A673 (cell line): ENCODE measurements at regions not wholly inside any gene's neighbourhood (a gene's known extent, or its start where the extent isn't known, plus 50 kb on each side); places are given as distances from the start of the nearest gene placed in this dataset.

Experiments used
- CTCF ChIP-seq: fragments of 300-800, 200-600 bp; sonication (generic); conservative IDR thresholded peaks from 2 replicates; pipeline ENCODE4 v1.5.1; 2017; ENCODE audit warnings: low read depth, mild to moderate bottlenecking, antibody characterized with exemption, low read length, moderate library complexity, mixed read lengths
- EZH2 ChIP-seq: fragments of 200-600 bp; sonication (generic); IDR thresholded peaks from 2 replicates; pipeline ENCODE4 v1.6.1; 2017; ENCODE audit warnings: borderline replicate concordance, low read depth, mild to moderate bottlenecking, mixed read lengths, antibody characterized with exemption, low read length; ENCODE audit not compliant: poor library complexity, severe bottlenecking

- TF ChIP-seq EZH2 (no peak), CTCF (no peak)
Observed at GRCh38 chr6:168837254-168838036, 396.5 kb downstream of the SMOC2 start.
